NCI-H510A treated with DMSO at 0.1 percent for 48 hours (cell line): ENCODE measurements at regions not wholly inside any gene's neighbourhood (a gene's known extent, or its start where the extent isn't known, plus 50 kb on each side); places are given as distances from the start of the nearest gene placed in this dataset.
"Not testable (repeated sequence)": the region's sequence is repeated elsewhere in the genome, so short reads cannot be mapped to it uniquely, and the experiment has no call there.

ENCODE experiments used
- DNase-seq: peaks from one replicate; lab custom pipeline; 2025; lab: John Stamatoyannopoulos, UW

- no peak for DNase-seq
Measured at GRCh38 chr16:16940351-16940750, 530.4 kb downstream of the XYLT1 start.

- DNase-seq, result not testable (repeated sequence)
Measured at GRCh38 chr16:16942849-16943248, 527.9 kb downstream of the XYLT1 start.

- DNase-seq, result no peak
Measured at GRCh38 chr16:16945207-16945606, 525.6 kb downstream of the XYLT1 start.

GRCh38 chr16:16956376-16956775, 514.4 kb downstream of the XYLT1 start:
- no peak for DNase-seq

GRCh38 chr16:16960785-16961184, 510.0 kb downstream of the XYLT1 start:
- no peak for DNase-seq

- no peak for DNase-seq
Measured at GRCh38 chr16:16966439-16966838, 504.3 kb downstream of the XYLT1 start.

- DNase-seq, result no peak
Measured at GRCh38 chr16:16971042-16971441, 499.7 kb downstream of the XYLT1 start.

GRCh38 chr16:16972831-16973230, 497.9 kb downstream of the XYLT1 start:
- DNase-seq, result no peak

GRCh38 chr16:16973707-16974591, 496.8 kb downstream of the XYLT1 start:
- DNase-seq, result peak; percentile 69

- peak; percentile 96 for DNase-seq
Measured at GRCh38 chr16:16982614-16983013, 488.1 kb downstream of the XYLT1 start.

GRCh38 chr16:16983582-16983981, 487.2 kb downstream of the XYLT1 start:
- no peak for DNase-seq

GRCh38 chr16:16984091-16984490, 486.7 kb downstream of the XYLT1 start:
- not testable (repeated sequence) for DNase-seq

GRCh38 chr16:16985707-16986106, 485.1 kb downstream of the XYLT1 start:
- no peak for DNase-seq

- no peak for DNase-seq
Measured at GRCh38 chr16:16988963-16989362, 481.8 kb downstream of the XYLT1 start.

GRCh38 chr16:16989368-16989767, 481.4 kb downstream of the XYLT1 start:
- DNase-seq, result no peak

GRCh38 chr16:16991711-16992110, 479.0 kb downstream of the XYLT1 start:
- no peak for DNase-seq

- peak; percentile 29 for DNase-seq
Measured at GRCh38 chr16:16992975-16993765, 477.6 kb downstream of the XYLT1 start.

- DNase-seq, result no peak
Measured at GRCh38 chr16:16994831-16995230, 475.9 kb downstream of the XYLT1 start.

- no peak for DNase-seq
Measured at GRCh38 chr16:16996827-16997226, 473.9 kb downstream of the XYLT1 start.

- no peak for DNase-seq
Measured at GRCh38 chr16:16997349-16997748, 473.4 kb downstream of the XYLT1 start.

GRCh38 chr16:17001471-17001870, 469.3 kb downstream of the XYLT1 start:
- no peak for DNase-seq

GRCh38 chr16:17002565-17002964, 468.2 kb downstream of the XYLT1 start:
- no peak for DNase-seq

- not testable (repeated sequence) for DNase-seq
Measured at GRCh38 chr16:17005963-17006362, 464.8 kb downstream of the XYLT1 start.
